NCI-H2029 treated with DMSO at 0.1 percent for 48 hours (cell line): ENCODE measurements at regions not wholly inside any gene's neighbourhood (a gene's known extent, or its start where the extent isn't known, plus 50 kb on each side); places are given as distances from the start of the nearest gene placed in this dataset.
A peak's percentile ranks its signal among the peaks of the same experiment; 100 is the strongest.
"Not testable (repeated sequence)": the region's sequence is repeated elsewhere in the genome, so short reads cannot be mapped to it uniquely, and the experiment has no call there.

Source experiments
- DNase-seq: peaks from one replicate; lab custom pipeline; 2025; lab: John Stamatoyannopoulos, UW

- no peak for DNase-seq
Observed at GRCh38 chr1:80202118-80202517, 1195.6 kb upstream of the ADGRL4 start.

GRCh38 chr1:80194221-80194620, 1187.7 kb upstream of the ADGRL4 start:
- DNase-seq, result no peak

- DNase-seq, result no peak
Observed at GRCh38 chr1:80181418-80181817, 1174.9 kb upstream of the ADGRL4 start.

GRCh38 chr1:80171631-80172030, 1165.1 kb upstream of the ADGRL4 start:
- no peak for DNase-seq

GRCh38 chr1:80170811-80171485, 1164.4 kb upstream of the ADGRL4 start:
- DNase-seq, result peak; percentile 15

- DNase-seq, result no peak
Observed at GRCh38 chr1:80164150-80164549, 1157.6 kb upstream of the ADGRL4 start.

- no peak for DNase-seq
Observed at GRCh38 chr1:80163686-80164085, 1157.2 kb upstream of the ADGRL4 start.

- no peak for DNase-seq
Observed at GRCh38 chr1:80158771-80159170, 1152.2 kb upstream of the ADGRL4 start.

- no peak for DNase-seq
Observed at GRCh38 chr1:80158266-80158665, 1151.7 kb upstream of the ADGRL4 start.

GRCh38 chr1:80155371-80155770, 1148.8 kb upstream of the ADGRL4 start:
- DNase-seq, result no peak

GRCh38 chr1:80154176-80154575, 1147.6 kb upstream of the ADGRL4 start:
- DNase-seq, result no peak

- no peak for DNase-seq
Observed at GRCh38 chr1:80153762-80154161, 1147.2 kb upstream of the ADGRL4 start.

GRCh38 chr1:80143361-80143760, 1136.8 kb upstream of the ADGRL4 start:
- DNase-seq, result no peak

GRCh38 chr1:80137946-80138602, 1131.5 kb upstream of the ADGRL4 start:
- DNase-seq, result not testable (repeated sequence)

- no peak for DNase-seq
Observed at GRCh38 chr1:80113168-80114038, 1106.9 kb upstream of the ADGRL4 start.

- no peak for DNase-seq
Observed at GRCh38 chr1:80101159-80101558, 1094.6 kb upstream of the ADGRL4 start.

GRCh38 chr1:80099713-80100112, 1093.2 kb upstream of the ADGRL4 start:
- no peak for DNase-seq

GRCh38 chr1:80085067-80085466, 1078.5 kb upstream of the ADGRL4 start:
- no peak for DNase-seq

- DNase-seq, result peak; percentile 82
Observed at GRCh38 chr1:80083892-80084291, 1077.4 kb upstream of the ADGRL4 start.

- no peak for DNase-seq
Observed at GRCh38 chr1:80076469-80076868, 1069.9 kb upstream of the ADGRL4 start.

GRCh38 chr1:80075351-80075750, 1068.8 kb upstream of the ADGRL4 start:
- no peak for DNase-seq

GRCh38 chr1:80072563-80072962, 1066.0 kb upstream of the ADGRL4 start:
- DNase-seq, result no peak

- peak; percentile 74 for DNase-seq
Observed at GRCh38 chr1:80066060-80066459, 1059.5 kb upstream of the ADGRL4 start.
